Tibial artery (tissue), 4 donors: ENCODE measurements at regions not wholly inside any gene's neighbourhood (a gene's known extent, or its start where the extent isn't known, plus 50 kb on each side); places are given as distances from the start of the nearest gene placed in this dataset.

Source experiments
- DNase-seq, 2 donors: peaks; one replicate each; pipeline ENCODE4 v3.0.0-alpha.2; 2019
- H3K27ac ChIP-seq, 2 donors: fragments of 200-600 bp; sonication (generic) in 1 of 2; 1 replicate in 1 of 2; 2 replicates in 1 of 2; pipeline ENCODE4 v1.5.1; 2018 to 2019; ENCODE audit warnings: mild to moderate bottlenecking in 1 of 2
- H3K27me3 ChIP-seq, 2 donors: fragments of 200-600 bp; sonication (generic) in 1 of 2; one replicate each; pipeline versions ENCODE4 v1.5.1 to v1.6.0; 2016 to 2019
- H3K36me3 ChIP-seq, 3 donors: fragments of 200-600 bp; sonication (generic) in 2 of 3; one replicate each; pipeline ENCODE4 v1.5.1; 2016 to 2019; ENCODE audit warnings: mild to moderate bottlenecking in 2 of 3
- H3K4me1 ChIP-seq, 4 donors: fragments of 200-600 bp; sonication (generic) in 2 of 4; 1 replicate in 3 of 4; 2 replicates in 1 of 4; pipeline ENCODE4 v1.5.1; 2016 to 2019
- H3K4me3 ChIP-seq, 2 donors: fragments of 200-600 bp; sonication (generic) in 1 of 2; 1 replicate in 1 of 2; 2 replicates in 1 of 2; pipeline ENCODE4 v1.5.1; 2018 to 2019; ENCODE audit warnings: mild to moderate bottlenecking in 2 of 2
- H3K9me3 ChIP-seq, 3 donors: fragments of 200-600 bp; sonication (generic) in 1 of 3; one replicate each; pipeline ENCODE4 v1.5.1; 2016 to 2019
- CTCF ChIP-seq, 2 experiments: fragments of 200-600 bp in 1 of 2; fragments of 450-650 bp in 1 of 2; IDR thresholded peaks; one replicate each; pipeline ENCODE4 v1.5.1; 2017 to 2019; ENCODE audit warnings: antibody characterized with exemption in 2 of 2, mild to moderate bottlenecking in 1 of 2, moderate library complexity in 1 of 2
- intact Hi-C: fragments of 100-400 bp; cut with DNase I; formaldehyde crosslinking; loops from one replicate; pipeline ENCODE4 v1.15.0; 2023; ENCODE audit warnings: low total_unique reads

GRCh38 chr2:211176514-211177141 is 620.2 kb downstream of the CPS1 start:
- intact Hi-C loops, result no loop called here
- Histone ChIP-seq H3K4me3 (no peak overlapping the region), H3K4me1 (no peaks in the 10 kb centered on the region), H3K27ac (no peak overlapping the region), H3K36me3 (no peaks in the 10 kb centered on the region), H3K27me3 (no peaks in the 10 kb centered on the region), H3K9me3 (no peaks in the 10 kb centered on the region)
- no peak for TF ChIP-seq CTCF (IDR thresholded peaks at IDR 0.05)
- DNase-seq, result no peak

GRCh38 chr2:211181626-211182025 is 625.2 kb downstream of the CPS1 start:
- H3K4me1 ChIP-seq, result no peaks in the 10 kb centered on the region
- TF ChIP-seq CTCF (IDR thresholded peaks at IDR 0.05), result no peak
- DNase-seq, result no peak

GRCh38 chr2:211187602-211188001 is 631.2 kb downstream of the CPS1 start:
- H3K9me3 ChIP-seq, result no peaks in the 10 kb centered on the region
- H3K36me3 ChIP-seq, result no peaks in the 10 kb centered on the region
- H3K4me1 ChIP-seq, result no peaks in the 10 kb centered on the region
- no peak overlapping the region for H3K27ac ChIP-seq
- no peaks in the 10 kb centered on the region for H3K27me3 ChIP-seq
- TF ChIP-seq CTCF (IDR thresholded peaks at IDR 0.05), result no peak
- intact Hi-C loops, result no loop called here
- no peak for DNase-seq
- H3K4me3 ChIP-seq, result no peak overlapping the region

More at GRCh38 chr2:211181626-211182025, 625.2 kb downstream of the CPS1 start:
- Histone ChIP-seq H3K27me3 (no peaks in the 10 kb centered on the region), H3K27ac (no peak overlapping the region), H3K36me3 (no peaks in the 10 kb centered on the region), H3K9me3 (no peaks in the 10 kb centered on the region), H3K4me3 (no peak overlapping the region)
- intact Hi-C loops, result no loop called here

GRCh38 chr2:211203986-211204385 is 647.6 kb downstream of the CPS1 start:
- no peak overlapping the region for H3K4me3 ChIP-seq
- no peaks in the 10 kb centered on the region for H3K36me3 ChIP-seq
- H3K9me3 ChIP-seq, result no peaks in the 10 kb centered on the region
- peaks cover 0 to 2% (median 0%) of the 10 kb centered on the region in 4 donors for H3K4me1 ChIP-seq
- no peak for DNase-seq
- intact Hi-C loops, result no loop called here
- TF ChIP-seq CTCF (IDR thresholded peaks at IDR 0.05), result no peak
- no peaks in the 10 kb centered on the region for H3K27me3 ChIP-seq
- H3K27ac ChIP-seq, result no peak overlapping the region

- Histone ChIP-seq H3K27me3 (no peaks in the 10 kb centered on the region), H3K27ac (no peak overlapping the region), H3K4me1 (peaks cover 0 to 2% (median 0%) of the 10 kb centered on the region in 4 donors), H3K4me3 (no peak overlapping the region), H3K9me3 (no peaks in the 10 kb centered on the region), H3K36me3 (no peaks in the 10 kb centered on the region)
- intact Hi-C loops, result no loop called here
- DNase-seq, result no peak
- no peak for TF ChIP-seq CTCF (IDR thresholded peaks at IDR 0.05)
These were observed 648.1 kb downstream of the CPS1 start for GRCh38 chr2:211204456-211204855.

- Histone ChIP-seq H3K36me3 (no peaks in the 10 kb centered on the region), H3K9me3 (no peaks in the 10 kb centered on the region), H3K27ac (no peak overlapping the region), H3K27me3 (no peaks in the 10 kb centered on the region), H3K4me1 (peaks cover 0 to 2% (median 0%) of the 10 kb centered on the region in 4 donors), H3K4me3 (no peak overlapping the region)
- intact Hi-C loops, result no loop called here
- TF ChIP-seq CTCF (IDR thresholded peaks at IDR 0.05), result no peak
- DNase-seq, result no peak
These were observed 648.5 kb downstream of the CPS1 start for GRCh38 chr2:211204902-211205301.
